Fibroblast of villous mesenchyme (primary cell): ENCODE measurements at regions not wholly inside any gene's neighbourhood (a gene's known extent, or its start where the extent isn't known, plus 50 kb on each side); places are given as distances from the start of the nearest gene placed in this dataset.

Experiments used
- DNase-seq: peaks from one replicate; pipeline ENCODE4 v3.0.0-alpha.2; 2010; ENCODE audit warnings: low read depth
- H3K4me3 ChIP-seq: 2 replicates; pipeline ENCODE4 v1.5.1; 2011; ENCODE audit warnings: low read depth, mild to moderate bottlenecking, low read length
- CTCF ChIP-seq: IDR thresholded peaks from 2 replicates; pipeline ENCODE4 v1.5.1; 2012; ENCODE audit warnings: low read depth, mild to moderate bottlenecking, low read length; ENCODE audit not compliant: insufficient read depth

GRCh38 chr4:173766171-173766600, 236.2 kb upstream of the HAND2 start:
- H3K4me3 ChIP-seq: no peak overlapping the region
- peak; percentile 77 for DNase-seq

GRCh38 chr4:173765751-173766150, 235.7 kb upstream of the HAND2 start:
- H3K4me3 ChIP-seq: no peak overlapping the region
- no peak for TF ChIP-seq CTCF
- DNase-seq: no peak

More at GRCh38 chr4:173766171-173766600, 236.2 kb upstream of the HAND2 start:
- no peak for TF ChIP-seq CTCF

GRCh38 chr4:173763389-173763788, 233.4 kb upstream of the HAND2 start:
- TF ChIP-seq CTCF: no peak
- no peak for DNase-seq

DNA sequence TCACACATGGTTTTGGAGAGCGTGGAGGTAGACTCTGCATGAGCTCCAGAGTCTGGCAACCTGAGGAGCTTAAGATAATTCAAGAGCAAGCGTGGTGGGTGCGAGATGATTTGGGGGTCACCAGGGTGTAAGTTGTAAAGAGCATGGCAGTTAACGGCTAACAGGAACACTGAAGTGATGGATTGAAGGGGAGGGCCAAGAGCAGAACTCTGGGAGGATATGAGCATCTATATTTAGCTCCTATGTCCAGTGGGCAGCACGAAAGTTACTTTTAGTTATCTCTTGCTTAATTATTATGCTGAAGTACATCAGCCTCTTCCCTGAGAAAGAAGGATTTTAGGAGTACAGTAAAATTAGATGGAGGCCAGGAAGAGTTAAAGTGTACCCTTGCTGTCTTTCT, 231.9 kb upstream of the HAND2 start:
- TF ChIP-seq CTCF: no peak
- no peak for DNase-seq
- H3K4me3 ChIP-seq: no peak overlapping the region

More at GRCh38 chr4:173763389-173763788, 233.4 kb upstream of the HAND2 start:
- no peak overlapping the region for H3K4me3 ChIP-seq

DNA sequence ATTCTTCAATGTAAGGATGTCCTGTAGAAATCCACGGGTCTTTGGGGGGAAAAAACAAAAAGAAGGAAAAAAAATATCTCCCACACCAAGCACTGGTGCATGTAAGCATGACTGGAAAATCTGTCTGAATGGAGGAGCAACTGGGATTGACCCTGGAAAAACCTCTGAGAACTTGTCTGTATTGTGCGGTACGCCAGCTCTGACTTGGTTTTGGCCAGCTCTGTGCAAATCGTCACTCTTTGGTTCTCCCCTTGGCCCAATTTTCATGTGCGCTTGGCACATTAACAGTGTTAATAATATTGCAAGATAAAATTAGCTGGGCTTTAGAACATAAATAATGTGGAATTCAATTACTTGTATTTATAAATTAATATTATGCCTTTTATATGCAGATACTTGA, 231.2 kb upstream of the HAND2 start:
- H3K4me3 ChIP-seq: no peak overlapping the region
- DNase-seq: no peak
- no peak for TF ChIP-seq CTCF

DNA sequence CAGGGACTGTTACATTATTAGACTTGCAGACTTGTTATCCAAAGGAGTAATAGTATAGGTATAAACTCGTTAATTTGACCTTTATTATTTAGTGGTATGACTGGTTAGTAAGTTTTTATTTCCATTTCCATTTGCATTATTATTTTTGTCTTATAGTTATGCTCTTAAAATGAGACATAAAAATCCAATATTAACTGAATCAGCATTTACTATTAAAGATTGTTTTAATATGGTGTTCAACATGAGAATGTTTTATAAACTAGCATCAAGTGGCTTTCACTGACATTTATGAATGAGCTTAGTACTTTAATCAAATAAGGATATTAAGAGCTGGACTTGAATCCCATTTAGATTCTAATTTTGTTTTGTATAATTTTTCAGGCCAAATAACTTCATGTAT, 228.1 kb upstream of the HAND2 start:
- no peak for TF ChIP-seq CTCF
- no peak overlapping the region for H3K4me3 ChIP-seq
- no peak for DNase-seq

GRCh38 chr4:173753408-173753807, 223.4 kb upstream of the HAND2 start:
- no peak overlapping the region for H3K4me3 ChIP-seq
- no peak for DNase-seq
- no peak for TF ChIP-seq CTCF
